Mammary epithelial cell (primary cell): ENCODE measurements at regions not wholly inside any gene's neighbourhood (a gene's known extent, or its start where the extent isn't known, plus 50 kb on each side); places are given as distances from the start of the nearest gene placed in this dataset.

Experiments
- EZH2 ChIP-seq: IDR thresholded peaks from 2 replicates; pipeline ENCODE4 v1.6.1; 2012; ENCODE audit warnings: low read length, inconsistent platforms, borderline replicate concordance
- TF ChIP-seq, protein P1 (sequence below), 2 donors: IDR thresholded peaks in 1 of 2; conservative IDR thresholded peaks in 1 of 2; 2 replicates each; pipeline ENCODE4 v1.5.1; 2011 to 2012; ENCODE audit warnings: inconsistent platforms in 2 of 2, low read length in 2 of 2, mild to moderate bottlenecking in 2 of 2, control low read depth in 1 of 2, low read depth in 1 of 2; ENCODE audit not compliant: insufficient read depth in 1 of 2; ENCODE audit errors: extremely low read depth in 1 of 2

DNA sequence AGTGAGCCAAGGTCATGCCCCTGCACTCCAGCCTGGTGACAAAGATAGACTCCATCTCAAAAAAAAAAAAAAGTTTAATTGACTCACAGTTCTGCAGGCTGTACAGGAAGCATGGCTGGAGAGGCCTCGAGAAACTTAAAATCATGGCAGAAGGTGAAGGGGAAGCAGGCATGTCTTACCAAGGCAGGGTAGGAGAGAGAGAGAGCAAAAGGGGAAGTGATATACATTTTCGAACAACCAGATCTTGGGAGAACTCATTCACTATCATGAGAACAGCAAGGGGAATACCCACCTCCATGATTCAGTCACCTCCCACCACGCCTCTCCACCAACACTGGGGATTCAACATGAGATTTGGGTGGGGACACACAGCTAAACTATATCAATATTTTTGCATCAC lies 315.2 kb upstream of the HTR2C start:
- TF ChIP-seq, protein P1, sequence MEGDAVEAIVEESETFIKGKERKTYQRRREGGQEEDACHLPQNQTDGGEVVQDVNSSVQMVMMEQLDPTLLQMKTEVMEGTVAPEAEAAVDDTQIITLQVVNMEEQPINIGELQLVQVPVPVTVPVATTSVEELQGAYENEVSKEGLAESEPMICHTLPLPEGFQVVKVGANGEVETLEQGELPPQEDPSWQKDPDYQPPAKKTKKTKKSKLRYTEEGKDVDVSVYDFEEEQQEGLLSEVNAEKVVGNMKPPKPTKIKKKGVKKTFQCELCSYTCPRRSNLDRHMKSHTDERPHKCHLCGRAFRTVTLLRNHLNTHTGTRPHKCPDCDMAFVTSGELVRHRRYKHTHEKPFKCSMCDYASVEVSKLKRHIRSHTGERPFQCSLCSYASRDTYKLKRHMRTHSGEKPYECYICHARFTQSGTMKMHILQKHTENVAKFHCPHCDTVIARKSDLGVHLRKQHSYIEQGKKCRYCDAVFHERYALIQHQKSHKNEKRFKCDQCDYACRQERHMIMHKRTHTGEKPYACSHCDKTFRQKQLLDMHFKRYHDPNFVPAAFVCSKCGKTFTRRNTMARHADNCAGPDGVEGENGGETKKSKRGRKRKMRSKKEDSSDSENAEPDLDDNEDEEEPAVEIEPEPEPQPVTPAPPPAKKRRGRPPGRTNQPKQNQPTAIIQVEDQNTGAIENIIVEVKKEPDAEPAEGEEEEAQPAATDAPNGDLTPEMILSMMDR (conservative IDR thresholded peaks at IDR 0.05 in 1 of 2, IDR thresholded peaks at IDR 0.05 in 1 of 2; ENCODE audit: extremely low read depth in 1 of 2, insufficient read depth in 1 of 2, low read depth in 1 of 2, low read length in 2 of 2) = no peak
- TF ChIP-seq EZH2 = no peak
